Hepatocyte (in vitro differentiated cells): ENCODE measurements at regions not wholly inside any gene's neighbourhood (a gene's known extent, or its start where the extent isn't known, plus 50 kb on each side); places are given as distances from the start of the nearest gene placed in this dataset.

ENCODE experiments used
- EZH2 ChIP-seq: fragments of 200-600 bp; sonication (generic); IDR thresholded peaks from 2 replicates; pipeline ENCODE4 v1.6.1; 2016; ENCODE audit warnings: antibody characterized with exemption, mild to moderate bottlenecking, borderline replicate concordance
- EZH2phosphoT487 ChIP-seq: fragments of 200-600 bp; sonication (generic); IDR thresholded peaks from one replicate; pipeline ENCODE4 v1.6.1; 2018; ENCODE audit warnings: antibody characterized with exemption, mild to moderate bottlenecking, low read depth, moderate library complexity; ENCODE audit not compliant: unreplicated experiment, severe bottlenecking
- TF ChIP-seq, protein P1 (sequence below): fragments of 200-600 bp; sonication (generic); IDR thresholded peaks from 2 replicates; pipeline ENCODE4 v1.5.1; 2016; ENCODE audit warnings: antibody characterized with exemption, mild to moderate bottlenecking; ENCODE audit not compliant: poor library complexity

- TF ChIP-seq, protein P1, sequence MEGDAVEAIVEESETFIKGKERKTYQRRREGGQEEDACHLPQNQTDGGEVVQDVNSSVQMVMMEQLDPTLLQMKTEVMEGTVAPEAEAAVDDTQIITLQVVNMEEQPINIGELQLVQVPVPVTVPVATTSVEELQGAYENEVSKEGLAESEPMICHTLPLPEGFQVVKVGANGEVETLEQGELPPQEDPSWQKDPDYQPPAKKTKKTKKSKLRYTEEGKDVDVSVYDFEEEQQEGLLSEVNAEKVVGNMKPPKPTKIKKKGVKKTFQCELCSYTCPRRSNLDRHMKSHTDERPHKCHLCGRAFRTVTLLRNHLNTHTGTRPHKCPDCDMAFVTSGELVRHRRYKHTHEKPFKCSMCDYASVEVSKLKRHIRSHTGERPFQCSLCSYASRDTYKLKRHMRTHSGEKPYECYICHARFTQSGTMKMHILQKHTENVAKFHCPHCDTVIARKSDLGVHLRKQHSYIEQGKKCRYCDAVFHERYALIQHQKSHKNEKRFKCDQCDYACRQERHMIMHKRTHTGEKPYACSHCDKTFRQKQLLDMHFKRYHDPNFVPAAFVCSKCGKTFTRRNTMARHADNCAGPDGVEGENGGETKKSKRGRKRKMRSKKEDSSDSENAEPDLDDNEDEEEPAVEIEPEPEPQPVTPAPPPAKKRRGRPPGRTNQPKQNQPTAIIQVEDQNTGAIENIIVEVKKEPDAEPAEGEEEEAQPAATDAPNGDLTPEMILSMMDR = no peak
- TF ChIP-seq EZH2 (no peak), EZH2phosphoT487 (no peak)
Observed at GRCh38 chr13:75961911-75962310, 325.8 kb downstream of the LMO7 start.
